HG02981 (cell line): ENCODE measurements at regions not wholly inside any gene's neighbourhood (a gene's known extent, or its start where the extent isn't known, plus 50 kb on each side); places are given as distances from the start of the nearest gene placed in this dataset.
"Not testable (repeated sequence)": the region's sequence is repeated elsewhere in the genome, so short reads cannot be mapped to it uniquely, and the experiment has no call there.

Source experiments
- ATAC-seq: cut with Tn5 transposase; IDR thresholded peaks from one replicate; pipeline ENCODE4 v1.9.1; 2021; ENCODE audit warnings: mild to moderate bottlenecking, moderate library complexity; ENCODE audit not compliant: unreplicated experiment

- ATAC-seq: no peak
Observed at GRCh38 chr3:197373096-197373495, 74.7 kb upstream of the DLG1 start.

GRCh38 chr3:197372047-197372661 is 73.7 kb upstream of the DLG1 start:
- ATAC-seq: no peak

- no peak for ATAC-seq
Observed at GRCh38 chr3:197371591-197372046, 73.2 kb upstream of the DLG1 start.

GRCh38 chr3:197369545-197369944 is 71.1 kb upstream of the DLG1 start:
- ATAC-seq: no peak

GRCh38 chr3:197368821-197369220 is 70.4 kb upstream of the DLG1 start:
- ATAC-seq: no peak

- ATAC-seq: no peak
Observed at GRCh38 chr3:197368330-197368729, 69.9 kb upstream of the DLG1 start.

GRCh38 chr3:197367081-197367780 is 68.8 kb upstream of the DLG1 start:
- ATAC-seq: no peak

- no peak for ATAC-seq
Observed at GRCh38 chr3:197366301-197367044, 68.1 kb upstream of the DLG1 start.

- ATAC-seq: no peak
Observed at GRCh38 chr3:197365586-197365985, 67.2 kb upstream of the DLG1 start.

GRCh38 chr3:197364410-197365071 is 66.1 kb upstream of the DLG1 start:
- ATAC-seq: no peak

GRCh38 chr3:197363553-197364409 is 65.4 kb upstream of the DLG1 start:
- ATAC-seq: no peak

- no peak for ATAC-seq
Observed at GRCh38 chr3:197362081-197362480, 63.7 kb upstream of the DLG1 start.

- ATAC-seq: not testable (repeated sequence)
Observed at GRCh38 chr3:197360095-197360494, 61.7 kb upstream of the DLG1 start.

- ATAC-seq: not testable (repeated sequence)
Observed at GRCh38 chr3:197359476-197359875, 61.1 kb upstream of the DLG1 start.

- no peak for ATAC-seq
Observed at GRCh38 chr3:197356741-197357140, 58.3 kb upstream of the DLG1 start.

- no peak for ATAC-seq
Observed at GRCh38 chr3:197356275-197356674, 57.9 kb upstream of the DLG1 start.

- no peak for ATAC-seq
Observed at GRCh38 chr3:197355713-197356112, 57.3 kb upstream of the DLG1 start.

- ATAC-seq: no peak
Observed at GRCh38 chr3:197354568-197355001, 56.2 kb upstream of the DLG1 start.

- no peak for ATAC-seq
Observed at GRCh38 chr3:197353867-197354567, 55.6 kb upstream of the DLG1 start.
